Neural cell (in vitro differentiated cells): ENCODE measurements at regions not wholly inside any gene's neighbourhood (a gene's known extent, or its start where the extent isn't known, plus 50 kb on each side); places are given as distances from the start of the nearest gene placed in this dataset.

Experiments
- CTCF ChIP-seq: fragments of 450-650 bp; IDR thresholded peaks from 2 replicates; pipeline ENCODE4 v1.5.1; 2014; ENCODE audit warnings: antibody characterized with exemption, mild to moderate bottlenecking, moderate library complexity; ENCODE audit not compliant: poor library complexity, severe bottlenecking
- MXI1 ChIP-seq: fragments of 450-650 bp; conservative IDR thresholded peaks from 2 replicates; pipeline ENCODE4 v1.6.1; 2014; ENCODE audit warnings: antibody characterized with exemption, mild to moderate bottlenecking; ENCODE audit not compliant: poor library complexity, severe bottlenecking
- RAD21 ChIP-seq: fragments of 450-650 bp; conservative IDR thresholded peaks from 2 replicates; pipeline ENCODE4 v1.6.1; 2014; ENCODE audit warnings: antibody characterized with exemption, mild to moderate bottlenecking, moderate library complexity

- TF ChIP-seq CTCF (no peak), RAD21 (no peak), MXI1 (no peak)
Observed at GRCh38 chr13:79625517-79625916, 144.6 kb downstream of the NDFIP2 start.
